ENCODE measurements at regions not wholly inside any gene's neighbourhood (a gene's known extent, or its start where the extent isn't known, plus 50 kb on each side); places are given as distances from the start of the nearest gene placed in this dataset.

- no peak for DNase-seq
Observed at GRCh38 chr18:25423760-25424159, 71.8 kb upstream of the ZNF521 start.

GRCh38 chr18:25423267-25423666, 71.3 kb upstream of the ZNF521 start:
- DNase-seq: no peak

- DNase-seq: no peak
Observed at GRCh38 chr18:25422230-25422629, 70.3 kb upstream of the ZNF521 start.

GRCh38 chr18:25420077-25420825, 68.3 kb upstream of the ZNF521 start:
- no peak for DNase-seq

GRCh38 chr18:25416374-25416773, 64.4 kb upstream of the ZNF521 start:
- DNase-seq: no peak

GRCh38 chr18:25409971-25410370, 58.0 kb upstream of the ZNF521 start:
- DNase-seq: no peak

- DNase-seq: no peak
Observed at GRCh38 chr18:25408293-25408692, 56.3 kb upstream of the ZNF521 start.
